SK-N-SH treated with all-trans-retinoic acid at 6 μM for 48 hours (cell line): ENCODE measurements at regions not wholly inside any gene's neighbourhood (a gene's known extent, or its start where the extent isn't known, plus 50 kb on each side); places are given as distances from the start of the nearest gene placed in this dataset.

Source experiments
- ATAC-seq: fragments of 200-7000 bp; cut with Tn5 transposase; 3 replicates; pipeline ENCODE4 v1.9.1; 2020; ENCODE audit warnings: mild to moderate bottlenecking, moderate library complexity
- ARNTL ChIP-seq: fragments of 450-650 bp; formaldehyde crosslinking; IDR thresholded peaks from 2 replicates; pipeline ENCODE4 v1.5.0; 2020; ENCODE audit warnings: low read depth, mild to moderate bottlenecking, moderate library complexity, borderline replicate concordance
- BACH2 ChIP-seq: fragments of 250-450 bp; sonication (Bioruptor Pico); IDR thresholded peaks from 2 replicates; pipeline ENCODE4 v1.9.0; 2021; ENCODE audit warnings: mild to moderate bottlenecking, borderline replicate concordance
- CSDC2 ChIP-seq: fragments of 250-450 bp; sonication (Bioruptor Pico); IDR thresholded peaks from 2 replicates; pipeline ENCODE4 v1.5.0; 2020; ENCODE audit warnings: mild to moderate bottlenecking, moderate library complexity
- PATZ1 ChIP-seq: fragments of 250-450 bp; sonication (Bioruptor Pico); IDR thresholded peaks from 2 replicates; pipeline ENCODE4 v1.8.0; 2020; ENCODE audit warnings: mild to moderate bottlenecking, moderate library complexity, borderline replicate concordance
- POU6F1 ChIP-seq: fragments of 250-450 bp; sonication (Bioruptor Pico); IDR thresholded peaks from 2 replicates; pipeline ENCODE4 v1.8.0; 2021; ENCODE audit warnings: low read depth, mild to moderate bottlenecking, moderate library complexity, borderline replicate concordance
- PPARA ChIP-seq: fragments of 250-450 bp; sonication (Bioruptor Pico); IDR thresholded peaks from 2 replicates; pipeline ENCODE4 v1.5.0; 2020; ENCODE audit warnings: mild to moderate bottlenecking, borderline replicate concordance
- RARB ChIP-seq: fragments of 250-450 bp; sonication (Bioruptor Pico); IDR thresholded peaks from 2 replicates; pipeline ENCODE4 v1.8.0; 2021; ENCODE audit warnings: mild to moderate bottlenecking, moderate library complexity
- SNAI2 ChIP-seq: fragments of 250-450 bp; sonication (Bioruptor Pico); IDR thresholded peaks from 2 replicates; pipeline ENCODE4 v1.5.0; 2020; ENCODE audit warnings: mild to moderate bottlenecking, moderate library complexity
- TCF4 ChIP-seq: fragments of 250-450 bp; sonication (Bioruptor Pico); IDR thresholded peaks from 2 replicates; pipeline ENCODE4 v1.8.0; 2021; ENCODE audit warnings: mild to moderate bottlenecking, moderate library complexity, borderline replicate concordance
- TOX ChIP-seq: fragments of 250-450 bp; sonication (Bioruptor Pico); IDR thresholded peaks from 2 replicates; pipeline ENCODE4 v1.8.0; 2021; ENCODE audit warnings: mild to moderate bottlenecking, moderate library complexity, borderline replicate concordance
- TSHZ2 ChIP-seq: fragments of 250-450 bp; sonication (Bioruptor Pico); IDR thresholded peaks from 2 replicates; pipeline ENCODE4 v1.5.0; 2020; ENCODE audit warnings: mild to moderate bottlenecking, moderate library complexity
- ZFP3 ChIP-seq: fragments of 250-450 bp; sonication (Bioruptor Pico); IDR thresholded peaks from 2 replicates; pipeline ENCODE4 v1.5.0; 2020; ENCODE audit warnings: mild to moderate bottlenecking, moderate library complexity
- ZFP30 ChIP-seq: fragments of 450-650 bp; formaldehyde crosslinking; IDR thresholded peaks from 2 replicates; pipeline ENCODE4 v1.5.0; 2022; ENCODE audit warnings: mild to moderate bottlenecking, moderate library complexity
- ZNF565 ChIP-seq: fragments of 450-650 bp; formaldehyde crosslinking; conservative IDR thresholded peaks from 2 replicates; pipeline ENCODE4 v1.5.0; 2020; ENCODE audit warnings: low read depth, mild to moderate bottlenecking, moderate library complexity
- ZNF70 ChIP-seq: fragments of 450-650 bp; formaldehyde crosslinking; IDR thresholded peaks from 2 replicates; pipeline ENCODE4 v1.5.0; 2020; ENCODE audit warnings: mild to moderate bottlenecking, moderate library complexity
- ZNF8 ChIP-seq: fragments of 450-650 bp; formaldehyde crosslinking; IDR thresholded peaks from 2 replicates; pipeline ENCODE4 v1.5.0; 2020; ENCODE audit warnings: mild to moderate bottlenecking, moderate library complexity

GRCh38 chr2:121046335-121046734 lies 238.7 kb downstream of the TFCP2L1 start:
- TF ChIP-seq BACH2 (CRISPR knock-in tag) (no peak), ARNTL (no peak), ZFP3 (no peak), TOX (CRISPR knock-in tag) (no peak), TCF4 (CRISPR knock-in tag) (no peak), CSDC2 (CRISPR knock-in tag) (no peak), PATZ1 (CRISPR knock-in tag) (no peak), ZNF565 (CRISPR knock-in tag) (no peak), ZFP30 (CRISPR knock-in tag) (no peak), TSHZ2 (CRISPR knock-in tag) (no peak), PPARA (CRISPR knock-in tag) (no peak)
- no peak for ATAC-seq

- TF ChIP-seq SNAI2 (CRISPR knock-in tag): no peak
- no peak for TF ChIP-seq ZNF565 (CRISPR knock-in tag)
- no peak for TF ChIP-seq TCF4 (CRISPR knock-in tag)
- TF ChIP-seq ZFP3: no peak
- TF ChIP-seq ZNF8 (CRISPR knock-in tag): no peak
- TF ChIP-seq TSHZ2 (CRISPR knock-in tag): no peak
- TF ChIP-seq ARNTL: no peak
- no peak for TF ChIP-seq PATZ1 (CRISPR knock-in tag)
- TF ChIP-seq BACH2 (CRISPR knock-in tag): no peak
- TF ChIP-seq RARB (CRISPR knock-in tag): no peak
- TF ChIP-seq, all 23 proteins: peak for 0
- no peak for ATAC-seq
Observed at GRCh38 chr2:121047383-121047782, 237.6 kb downstream of the TFCP2L1 start.

GRCh38 chr2:121049131-121049530 lies 235.9 kb downstream of the TFCP2L1 start:
- no peak for TF ChIP-seq ZNF8 (CRISPR knock-in tag)
- TF ChIP-seq TCF4 (CRISPR knock-in tag): no peak
- TF ChIP-seq BACH2 (CRISPR knock-in tag): no peak
- TF ChIP-seq CSDC2 (CRISPR knock-in tag): no peak
- no peak for TF ChIP-seq TOX (CRISPR knock-in tag)
- TF ChIP-seq TSHZ2 (CRISPR knock-in tag): no peak
- no peak for TF ChIP-seq POU6F1
- no peak for TF ChIP-seq ZNF70
- TF ChIP-seq ZNF565 (CRISPR knock-in tag): no peak

More at GRCh38 chr2:121049131-121049530, 235.9 kb downstream of the TFCP2L1 start:
- no peak for ATAC-seq
